Hepatic stellate cell (primary cell): ENCODE measurements at regions not wholly inside any gene's neighbourhood (a gene's known extent, or its start where the extent isn't known, plus 50 kb on each side); places are given as distances from the start of the nearest gene placed in this dataset.

Experiments
- DNase-seq: peaks from one replicate; pipeline ENCODE4 v3.0.0; 2011; ENCODE audit warnings: low spot score

DNA sequence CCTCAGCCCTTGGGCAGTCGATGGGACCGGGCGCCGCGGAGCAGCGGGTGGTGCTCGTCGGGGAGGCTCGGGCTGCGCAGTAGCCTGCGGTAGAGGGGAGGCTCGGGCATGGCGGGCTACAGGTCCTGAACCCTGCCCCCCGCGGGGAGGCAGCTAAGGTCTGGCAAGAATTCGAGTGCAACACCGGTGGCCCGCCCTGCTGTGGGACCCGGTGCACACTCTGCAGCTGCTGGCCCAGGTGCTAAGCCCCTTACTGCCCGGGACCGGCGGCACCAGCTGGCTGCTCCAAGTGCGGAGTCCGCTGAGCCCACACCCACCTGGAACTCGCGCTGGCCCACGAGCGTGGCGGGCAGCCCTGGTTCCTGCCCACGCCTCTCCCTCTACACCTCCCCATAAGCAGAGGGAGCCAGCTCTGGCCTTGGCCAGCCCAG lies 377.7 kb upstream of the RBMS3 start:
- no peak for DNase-seq

DNA sequence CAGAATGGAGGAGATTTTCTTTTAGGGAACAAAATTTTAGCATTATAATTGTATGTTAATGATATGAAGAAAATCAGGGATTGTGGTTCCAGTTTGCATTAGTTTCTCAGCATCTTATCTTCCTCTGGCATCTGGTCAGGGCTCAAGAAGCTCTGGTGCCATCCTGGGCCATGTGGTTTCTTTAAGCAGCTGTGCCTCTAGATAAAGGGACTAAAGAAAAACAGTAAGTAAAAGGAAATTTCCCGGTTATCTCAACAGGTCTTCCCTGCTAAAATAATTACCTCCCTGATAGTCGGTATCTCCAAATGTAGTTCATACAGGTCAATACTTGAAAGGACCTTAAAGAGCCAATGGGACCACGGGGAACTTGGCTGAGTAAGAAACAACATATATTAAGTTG lies 375.1 kb upstream of the RBMS3 start:
- DNase-seq, result no peak

DNA sequence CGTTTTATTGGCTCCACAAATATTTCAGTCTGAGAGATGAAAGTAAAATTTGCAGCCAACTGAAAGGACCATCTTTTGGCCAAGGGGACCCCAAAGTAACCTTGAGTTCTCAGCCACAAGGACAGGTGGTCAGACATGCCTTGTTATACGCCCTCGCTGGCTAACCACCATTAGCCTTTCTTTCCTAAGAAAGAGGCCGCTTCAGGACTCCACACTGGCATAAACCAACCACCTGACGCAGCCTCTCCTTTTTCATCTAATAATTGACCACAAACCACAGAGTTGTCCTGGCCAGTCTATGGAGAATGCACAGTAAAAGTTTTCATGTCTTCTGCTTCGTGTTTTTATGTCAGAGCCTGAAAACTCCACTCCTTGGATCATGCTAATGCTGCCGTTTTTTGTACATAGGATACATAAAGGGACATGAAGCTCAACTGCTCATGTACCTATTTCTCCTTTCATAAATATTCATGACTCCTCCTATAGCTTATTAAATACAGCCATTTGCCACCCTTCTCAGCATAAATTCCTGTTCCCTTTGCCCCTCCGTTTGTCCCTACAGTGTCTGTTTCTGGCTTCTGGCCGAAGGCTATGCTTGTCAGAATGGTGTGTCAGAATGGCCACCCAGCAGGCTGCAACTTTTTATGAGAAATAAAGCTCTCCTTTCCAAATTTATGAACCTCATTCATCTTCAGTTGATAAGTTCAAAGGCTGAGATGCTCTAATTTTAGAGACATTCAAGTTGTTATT lies 374.1 kb upstream of the RBMS3 start:
- DNase-seq, result no peak

DNA sequence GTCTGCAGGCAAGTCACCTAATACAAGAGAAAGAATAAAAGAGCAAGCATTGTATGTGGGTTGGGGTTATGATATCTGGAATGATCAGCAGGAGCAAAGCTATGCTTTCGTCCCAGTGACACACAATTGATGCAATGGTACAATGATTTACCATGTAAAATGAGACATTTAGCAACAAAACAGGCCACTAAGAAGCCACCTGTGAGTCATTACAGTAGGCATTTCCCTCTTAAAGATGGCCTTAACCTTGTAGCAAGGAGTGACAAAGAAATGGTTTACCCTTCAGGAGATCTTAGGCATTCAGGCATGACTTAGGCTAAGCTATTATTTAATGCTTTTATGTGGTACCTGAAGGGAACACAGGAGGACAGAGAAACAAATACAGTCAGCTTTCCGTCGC lies 373.3 kb upstream of the RBMS3 start:
- DNase-seq, result no peak

DNA sequence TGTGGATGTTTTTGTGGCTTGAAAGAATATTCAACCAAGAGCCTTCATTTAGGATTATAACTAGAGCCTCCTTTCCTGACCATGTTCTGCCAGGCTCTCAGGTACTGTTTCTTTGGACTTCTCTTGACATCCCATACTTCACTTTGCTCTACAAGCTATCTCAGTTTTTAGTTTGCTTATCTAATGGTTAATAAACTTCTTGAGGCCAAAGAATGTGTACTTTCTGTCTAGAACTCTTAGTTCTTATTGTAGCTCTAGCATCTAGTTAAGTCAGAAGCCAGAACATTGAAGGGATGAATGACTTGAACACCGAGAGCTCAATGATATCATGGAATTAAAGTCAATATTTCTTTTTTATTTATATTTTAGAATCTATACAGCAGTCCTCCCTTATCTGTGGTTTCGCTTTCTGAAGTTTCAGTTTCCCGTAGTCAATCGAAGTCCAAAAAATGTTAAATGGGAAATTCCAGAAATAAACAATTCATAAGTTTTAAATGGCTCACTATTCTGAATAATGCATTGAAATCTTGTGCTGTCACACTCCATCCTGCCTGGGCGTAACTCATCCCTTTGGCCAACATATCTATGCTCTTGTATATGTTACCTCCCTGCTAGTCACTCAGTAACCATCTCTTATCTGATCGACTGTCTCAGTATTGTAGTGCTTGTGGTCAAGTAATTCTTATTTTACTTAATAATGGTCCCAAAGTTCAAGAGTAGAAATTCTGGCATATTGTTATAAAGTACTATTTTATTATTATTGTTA lies 368.6 kb upstream of the RBMS3 start:
- peak; percentile 11 for DNase-seq

DNA sequence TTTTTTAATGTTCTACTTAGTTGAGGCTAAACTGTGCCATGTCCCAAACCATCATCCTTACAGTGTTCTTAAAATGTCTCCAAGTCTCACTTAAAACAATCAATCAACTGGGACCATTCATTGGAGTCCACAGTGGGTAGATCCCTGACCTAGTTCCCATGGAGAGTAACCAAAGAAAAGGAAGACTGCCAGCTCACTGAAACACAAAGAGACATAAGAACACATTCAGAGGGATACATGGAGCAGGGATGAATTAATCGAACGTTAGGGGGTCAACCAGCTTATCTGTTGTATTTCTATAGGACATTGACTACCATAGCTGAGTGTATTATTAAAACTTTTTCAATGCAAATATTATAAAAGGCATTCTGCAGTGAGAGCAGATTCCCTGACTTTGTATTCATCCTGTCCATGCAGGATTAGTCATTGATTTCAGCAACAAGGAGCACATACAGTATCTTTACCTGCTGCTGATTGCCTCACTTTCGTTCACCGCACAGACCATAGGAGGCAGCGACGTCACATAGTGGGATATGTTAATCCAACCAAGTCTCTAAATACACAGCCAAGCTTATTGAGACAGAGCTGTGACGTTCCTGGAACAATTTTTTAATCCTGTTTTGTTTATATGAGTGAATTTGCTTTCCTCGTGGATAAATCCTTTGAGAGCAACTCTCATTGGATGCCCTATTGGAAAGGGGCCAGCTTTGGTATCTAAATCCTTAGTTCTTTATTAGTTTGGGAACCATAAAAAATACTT lies 364.9 kb upstream of the RBMS3 start:
- peak; percentile 28 for DNase-seq

DNA sequence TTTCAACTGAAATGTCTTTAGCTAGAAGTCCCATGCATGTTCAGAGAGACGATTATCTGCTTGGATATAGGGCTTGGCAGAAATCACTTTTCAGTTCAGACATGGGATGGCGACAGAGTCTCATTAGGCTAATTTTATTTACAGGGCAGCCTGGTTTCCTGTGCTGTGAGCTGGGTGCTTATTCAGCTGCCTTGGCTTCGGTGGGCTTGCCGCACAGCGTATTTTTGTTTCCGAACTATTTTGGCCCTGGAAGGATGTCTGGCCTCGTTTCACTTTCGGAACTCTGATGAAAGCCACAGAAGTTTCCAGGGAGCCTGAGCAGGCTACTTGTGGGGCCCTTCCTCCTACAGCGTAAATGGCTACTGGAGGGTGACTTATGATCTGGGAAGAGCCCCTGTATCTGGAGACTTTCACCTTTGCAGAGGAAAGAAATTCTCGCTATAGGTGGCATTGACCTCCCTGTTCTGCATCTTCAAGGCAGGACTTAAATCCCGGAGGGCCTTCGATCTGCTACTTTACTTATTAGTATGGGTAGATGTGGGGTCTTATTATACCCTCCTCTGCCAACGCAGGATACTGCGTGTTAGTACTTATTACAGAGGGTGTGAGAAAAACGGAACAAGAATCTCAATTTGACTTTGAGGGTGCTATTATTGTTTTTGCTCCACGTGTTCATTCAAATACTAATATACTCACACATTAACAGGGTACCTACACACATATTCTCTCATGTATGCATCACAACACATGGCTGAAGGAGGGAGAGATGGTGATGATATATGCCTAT lies 364.0 kb upstream of the RBMS3 start:
- DNase-seq, result peak; percentile 35

DNA sequence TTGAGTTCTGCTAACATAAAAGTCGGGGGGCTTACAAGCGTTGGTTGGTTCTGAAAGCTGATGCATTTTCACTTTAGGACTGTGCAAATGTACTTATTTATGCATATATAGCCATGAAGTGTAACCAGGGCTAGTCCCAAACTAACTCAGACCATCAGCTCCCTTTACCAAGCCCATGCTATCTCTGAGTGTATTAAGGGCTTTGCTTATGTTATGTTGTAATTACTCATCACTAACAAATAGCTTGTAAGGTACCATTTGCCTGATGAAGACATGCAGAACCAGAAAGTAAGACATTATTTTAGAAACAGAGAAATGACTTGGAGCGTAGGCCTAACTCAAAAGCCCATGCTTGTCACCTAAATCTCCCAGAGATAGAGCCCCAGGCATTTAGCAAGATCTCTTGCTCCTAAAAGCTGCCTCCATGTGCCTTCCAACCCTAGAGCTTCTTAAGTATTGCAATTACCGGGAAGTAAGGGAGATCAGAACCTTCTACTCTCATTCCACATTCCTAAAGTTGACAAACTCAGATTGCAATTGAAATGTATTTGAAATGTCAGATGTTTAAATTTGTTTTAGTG lies 362.9 kb upstream of the RBMS3 start:
- no peak for DNase-seq

DNA sequence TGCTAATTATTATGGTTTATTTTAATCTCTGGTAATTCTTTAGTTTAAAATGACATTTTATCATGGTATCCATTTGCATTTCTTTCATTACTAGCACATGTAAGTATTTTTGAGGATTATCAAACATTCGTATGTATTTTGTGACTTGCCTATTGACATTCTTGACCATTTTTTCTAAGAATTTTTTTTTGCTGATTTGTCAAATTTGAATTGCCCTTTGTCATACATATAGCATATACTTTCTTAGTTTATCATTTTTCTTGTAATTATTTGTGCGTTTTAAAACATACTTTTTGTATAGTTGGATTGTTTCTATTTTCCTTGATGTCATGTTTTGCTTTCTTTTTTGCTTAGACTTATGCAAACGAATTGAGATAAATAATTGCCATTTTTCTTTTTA lies 358.5 kb upstream of the RBMS3 start:
- DNase-seq, result no peak

DNA sequence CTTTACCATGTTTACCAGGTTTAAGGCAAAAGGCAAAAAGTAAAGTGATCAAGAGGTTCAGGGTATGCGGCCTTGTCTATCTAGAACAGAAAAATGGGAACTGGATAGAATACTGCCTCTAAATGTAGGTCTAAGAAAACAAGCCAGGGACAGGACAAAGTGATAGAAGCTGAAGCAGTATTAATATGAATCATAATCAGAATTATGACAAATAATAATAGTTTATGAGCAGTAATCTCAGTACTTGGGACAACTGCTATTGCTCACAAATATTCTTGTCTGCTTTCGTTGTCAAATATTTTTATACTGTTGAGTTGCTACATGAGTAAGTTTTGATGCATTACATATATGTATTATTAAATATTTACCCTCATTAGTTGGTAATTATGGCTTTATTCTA lies 356.9 kb upstream of the RBMS3 start:
- no peak for DNase-seq

DNA sequence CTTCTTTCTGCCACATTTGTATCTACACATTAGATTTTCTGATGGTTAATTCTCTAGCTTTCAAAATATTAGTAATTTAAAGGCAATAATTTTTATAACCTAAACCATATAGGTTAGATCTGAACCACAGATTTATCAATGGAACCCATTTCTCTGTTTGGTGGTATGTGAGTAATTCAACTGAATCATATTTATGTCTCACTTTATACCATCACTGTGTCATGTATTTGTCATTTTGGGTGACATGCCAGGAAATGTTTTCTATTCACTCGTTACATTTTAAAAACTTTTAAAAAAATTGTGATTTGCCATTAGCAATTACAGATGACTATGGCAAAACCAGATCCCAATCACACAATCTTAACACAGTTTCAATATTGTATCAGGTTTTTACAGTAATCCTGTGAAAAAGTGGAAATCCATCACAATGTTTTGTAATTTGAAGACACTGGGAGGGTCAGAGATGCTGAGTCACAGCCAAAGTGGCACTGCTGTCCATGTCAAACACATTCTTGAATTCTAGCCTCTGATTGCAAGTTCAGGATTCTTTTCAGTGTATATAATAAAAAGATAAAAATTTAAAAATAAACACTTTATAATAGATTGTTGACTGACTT lies 356.0 kb upstream of the RBMS3 start:
- DNase-seq, result no peak

DNA sequence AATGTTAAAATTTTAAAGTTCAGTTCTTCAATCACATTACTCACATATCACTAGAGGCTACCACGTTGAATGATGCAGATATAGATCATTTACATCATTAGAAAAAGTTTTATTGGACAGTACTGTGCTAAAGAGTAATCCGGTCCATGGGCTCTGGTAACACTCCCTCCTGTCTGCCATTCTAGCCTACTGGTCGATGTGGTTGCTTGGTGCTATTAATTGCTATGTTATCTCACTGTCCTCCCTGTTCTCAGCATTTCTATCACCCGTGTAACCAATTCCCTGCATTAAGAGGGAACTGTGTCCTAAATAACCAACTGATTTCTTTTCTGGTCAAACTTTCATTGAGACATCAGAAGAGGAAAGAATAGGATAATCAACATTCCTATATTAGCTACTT lies 347.5 kb upstream of the RBMS3 start:
- no peak for DNase-seq

DNA sequence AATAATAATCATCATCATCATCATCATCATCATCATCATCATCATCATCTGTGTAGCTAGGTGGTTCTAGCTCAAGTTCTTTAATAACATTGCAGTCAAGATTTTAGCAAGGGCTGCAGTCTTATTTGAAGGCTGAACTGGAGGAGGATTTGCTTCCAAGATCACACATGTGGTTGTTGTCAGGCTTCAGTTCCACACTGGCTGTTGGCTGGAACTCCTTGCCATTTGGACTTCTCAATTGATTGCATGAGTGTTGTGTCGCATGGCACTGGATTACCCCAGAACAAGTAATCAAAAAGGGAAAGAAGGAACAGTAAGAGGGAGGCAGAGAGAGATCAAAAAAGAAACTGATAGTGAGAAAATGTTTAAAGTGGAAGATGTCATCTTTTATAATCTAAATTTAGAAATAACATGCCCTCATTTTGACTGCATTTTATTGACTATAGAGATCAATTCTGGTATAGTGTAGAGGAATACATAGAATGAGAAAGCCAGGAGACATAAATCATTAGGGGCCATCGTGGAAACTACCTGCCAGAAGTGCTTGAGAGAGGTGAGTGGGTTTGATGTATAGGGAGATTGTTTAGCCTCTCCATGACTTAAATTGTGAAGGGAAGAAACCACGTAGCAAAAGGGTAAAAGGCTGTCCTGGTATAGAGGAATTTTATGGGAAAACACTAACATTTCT lies 346.6 kb upstream of the RBMS3 start:
- no peak for DNase-seq

DNA sequence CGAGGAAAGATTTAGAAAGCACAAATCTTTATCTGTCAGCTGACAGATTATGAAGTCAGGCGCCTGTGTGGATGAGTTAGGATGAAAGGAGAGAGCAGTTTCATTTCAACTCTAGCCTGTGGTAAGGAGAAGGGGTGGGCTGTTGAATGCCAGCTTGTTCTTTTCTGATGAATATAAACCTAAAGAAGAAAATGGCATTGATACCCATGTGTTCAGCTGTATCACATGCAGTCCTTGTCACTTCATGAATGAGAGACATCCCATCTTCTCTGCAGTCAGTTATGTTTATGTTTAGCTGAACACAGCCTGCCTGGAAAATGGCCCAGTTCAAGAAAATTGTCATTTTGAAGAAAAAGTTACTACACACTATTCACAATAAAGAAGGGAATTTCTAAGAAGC lies 345.7 kb upstream of the RBMS3 start:
- no peak for DNase-seq

DNA sequence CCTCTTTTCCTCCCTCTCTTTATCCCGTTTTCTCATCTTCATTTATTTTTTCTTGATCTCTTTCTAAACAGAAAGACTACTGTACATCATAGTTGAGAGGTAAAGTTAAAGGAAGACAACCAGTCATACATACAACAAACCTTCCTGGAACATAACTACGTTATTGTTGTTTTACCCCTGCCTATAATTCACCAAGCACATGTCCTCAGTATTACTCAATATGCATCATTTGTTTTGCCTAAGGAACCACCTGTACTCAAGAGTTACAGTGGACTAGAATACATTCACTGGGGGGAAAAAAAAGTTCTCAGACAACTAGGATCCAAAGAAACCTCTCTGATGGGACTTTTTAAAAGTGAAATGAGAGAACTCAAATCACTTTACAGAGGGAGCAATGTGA lies 344.7 kb upstream of the RBMS3 start:
- DNase-seq, result no peak

DNA sequence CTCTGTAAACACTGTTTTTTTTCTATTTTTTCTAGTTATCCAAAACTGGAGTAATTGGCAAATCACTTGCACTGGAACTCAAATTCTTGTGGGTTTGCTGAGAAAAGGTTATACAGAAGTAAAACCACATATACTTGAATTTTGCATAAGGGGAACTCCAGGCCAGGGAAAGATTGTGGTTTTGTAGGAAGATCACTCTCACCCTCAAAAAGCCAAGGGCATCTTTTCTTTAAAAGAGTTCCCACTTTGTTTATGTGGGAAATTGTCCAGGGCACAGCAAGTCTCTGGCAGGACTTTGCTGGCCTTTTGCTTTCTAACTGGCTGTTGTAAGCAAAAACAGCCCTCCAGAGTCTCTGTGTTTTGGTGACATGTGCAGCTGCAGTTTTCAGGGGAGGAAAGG lies 340.3 kb upstream of the RBMS3 start:
- DNase-seq, result peak; percentile 28

DNA sequence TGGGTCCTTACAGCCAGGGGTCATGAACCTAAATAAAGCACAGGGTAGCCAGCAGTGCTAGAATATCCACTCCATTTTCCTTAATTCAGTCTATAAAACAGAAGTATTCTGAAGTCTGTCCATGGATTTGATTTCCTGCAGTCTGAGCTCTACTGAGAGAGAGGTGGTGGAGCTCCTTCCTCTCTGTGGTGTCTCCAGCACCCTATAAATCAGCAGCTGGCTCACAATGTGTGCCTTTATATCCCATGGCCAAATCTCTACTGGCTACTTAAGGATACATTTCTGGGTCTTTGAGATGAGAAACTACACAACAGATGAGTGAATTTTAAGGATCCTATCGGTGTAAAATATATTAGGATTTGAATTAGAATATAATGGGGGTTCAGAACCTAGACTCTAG lies 339.9 kb upstream of the RBMS3 start:
- no peak for DNase-seq

DNA sequence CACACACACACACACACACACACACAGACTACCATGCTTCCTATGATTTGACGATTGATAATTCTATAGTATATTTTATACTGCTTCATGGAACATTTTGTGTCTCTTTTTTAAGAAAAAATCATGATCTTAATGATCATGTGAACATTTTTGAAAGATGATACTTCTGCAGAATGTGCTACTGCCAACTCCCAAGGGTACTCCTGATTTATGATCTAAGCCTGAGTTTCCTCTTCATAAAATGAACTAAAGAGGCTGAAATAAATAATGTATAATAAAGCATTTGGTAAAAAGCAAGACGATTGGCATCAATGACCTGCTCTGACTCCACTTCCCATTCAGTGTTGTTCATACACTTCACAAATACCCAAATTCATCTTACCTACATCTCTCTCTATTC lies 333.8 kb upstream of the RBMS3 start:
- no peak for DNase-seq

DNA sequence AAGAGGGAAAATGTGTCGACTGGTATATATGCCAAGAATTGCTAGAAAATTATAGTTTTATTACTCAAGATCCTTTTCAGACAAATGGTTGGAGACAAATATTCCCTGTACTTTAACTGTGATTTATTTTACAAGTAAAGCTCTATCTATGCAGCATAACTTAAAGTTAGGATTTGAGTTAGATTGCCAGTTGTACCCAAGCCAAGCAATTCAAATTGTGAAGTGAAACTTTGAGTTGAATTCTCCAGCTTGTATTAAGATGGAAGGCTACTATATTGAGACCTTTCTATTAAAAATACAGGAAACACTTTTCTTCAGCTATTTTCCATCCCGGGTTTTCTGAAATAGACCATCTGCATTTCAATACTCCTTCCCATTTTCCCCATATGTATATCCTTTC lies 333.1 kb upstream of the RBMS3 start:
- no peak for DNase-seq

DNA sequence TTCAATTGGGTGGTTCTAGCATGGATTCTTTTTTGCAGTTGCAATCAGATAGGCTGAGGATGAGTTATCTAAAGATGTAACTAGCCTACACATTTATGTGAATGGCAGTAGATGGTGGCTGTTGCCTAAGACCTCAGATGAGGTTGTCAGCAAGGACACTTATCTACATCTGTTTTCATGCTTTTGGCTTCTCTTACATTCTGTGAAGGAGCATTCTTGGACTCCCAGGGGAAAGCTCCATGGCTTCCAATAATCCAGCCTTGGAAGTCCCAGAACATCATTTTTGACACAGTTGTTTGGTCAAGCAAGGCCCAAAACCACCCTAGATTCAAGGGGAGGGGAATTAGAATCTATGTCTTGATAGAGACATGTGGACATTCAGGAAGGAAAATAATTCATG lies 332.2 kb upstream of the RBMS3 start:
- DNase-seq, result no peak

DNA sequence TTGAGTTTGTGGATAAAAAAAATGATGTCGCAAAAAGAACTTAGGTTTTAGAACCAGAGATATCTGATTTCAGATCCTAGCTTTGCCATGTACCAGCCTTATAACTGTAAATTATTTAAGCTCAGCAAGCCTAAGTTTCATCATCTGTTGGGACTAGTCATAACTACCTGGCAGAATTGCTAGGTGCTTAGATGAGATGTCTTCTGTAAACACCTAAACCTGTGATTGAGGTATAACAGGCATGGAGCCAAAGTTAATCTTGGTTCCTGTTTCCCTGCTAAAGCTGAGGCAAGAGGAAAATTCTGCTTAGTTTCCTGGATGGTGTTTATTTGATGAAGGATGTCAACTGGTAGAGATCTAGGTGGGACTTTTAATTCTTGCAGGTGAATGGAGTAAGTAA lies 331.3 kb upstream of the RBMS3 start:
- no peak for DNase-seq
